ENCODE measurements at regions not wholly inside any gene's neighbourhood (a gene's known extent, or its start where the extent isn't known, plus 50 kb on each side); places are given as distances from the start of the nearest gene placed in this dataset.
"Not testable (repeated sequence)": the region's sequence is repeated elsewhere in the genome, so short reads cannot be mapped to it uniquely, and the experiment has no call there.

GRCh38 chr7:27032839-27033238, 63.0 kb downstream of the HOXA1 start:
- H3K27me3 Mint-ChIP-seq: peaks cover under 1% of the 10 kb centered on the region
- H3K36me3 Mint-ChIP-seq: peaks cover 3% of the 10 kb centered on the region
- no peaks in the 10 kb centered on the region for H3K9me3 Mint-ChIP-seq (ENCODE audit: low read depth)
- no peak overlapping the region for H3K4me3 Mint-ChIP-seq
- H3K4me1 Mint-ChIP-seq (ENCODE audit: low read depth): peaks cover 25% of the 10 kb centered on the region
- peak overlapping the region; percentile 38 for H3K27ac Mint-ChIP-seq

GRCh38 chr7:27031289-27032172, 64.3 kb downstream of the HOXA1 start:
- no peaks in the 10 kb centered on the region for H3K9me3 Mint-ChIP-seq (ENCODE audit: low read depth)
- peaks cover 3% of the 10 kb centered on the region for H3K36me3 Mint-ChIP-seq
- peaks cover 25% of the 10 kb centered on the region for H3K4me1 Mint-ChIP-seq (ENCODE audit: low read depth)
- H3K27me3 Mint-ChIP-seq: no peaks in the 10 kb centered on the region
- peak overlapping the region; percentile 85 for H3K27ac Mint-ChIP-seq
- H3K4me3 Mint-ChIP-seq: peak overlapping the region; percentile 15

GRCh38 chr7:27030393-27031050, 65.3 kb downstream of the HOXA1 start:
- Mint-ChIP-seq H3K4me3 (no peak overlapping the region), H3K27me3 (no peaks in the 10 kb centered on the region), H3K36me3 (peaks cover 3% of the 10 kb centered on the region), H3K4me1 (ENCODE audit: low read depth) (peaks cover 25% of the 10 kb centered on the region), H3K9me3 (ENCODE audit: low read depth) (no peaks in the 10 kb centered on the region), H3K27ac (peak overlapping the region; percentile 77)

GRCh38 chr7:27025270-27025669, 70.5 kb downstream of the HOXA1 start:
- Mint-ChIP-seq H3K4me3 (no peak overlapping the region), H3K27me3 (peaks cover 3% of the 10 kb centered on the region), H3K4me1 (ENCODE audit: low read depth) (no peaks in the 10 kb centered on the region), H3K27ac (no peak overlapping the region), H3K36me3 (no peaks in the 10 kb centered on the region), H3K9me3 (ENCODE audit: low read depth) (no peaks in the 10 kb centered on the region)

- Mint-ChIP-seq H3K36me3 (peaks cover 14% of the 10 kb centered on the region), H3K27ac (no peak overlapping the region), H3K27me3 (peaks cover 9% of the 10 kb centered on the region), H3K4me1 (ENCODE audit: low read depth) (no peaks in the 10 kb centered on the region), H3K4me3 (no peak overlapping the region), H3K9me3 (ENCODE audit: low read depth) (peaks cover 18% of the 10 kb centered on the region)
Measured at GRCh38 chr7:27010068-27010467, 85.7 kb downstream of the HOXA1 start.

- Mint-ChIP-seq H3K36me3 (no peaks in the 10 kb centered on the region), H3K4me1 (ENCODE audit: low read depth) (no peaks in the 10 kb centered on the region), H3K4me3 (no peak overlapping the region), H3K9me3 (ENCODE audit: low read depth) (no peaks in the 10 kb centered on the region), H3K27ac (no peak overlapping the region), H3K27me3 (no peaks in the 10 kb centered on the region)
Measured at GRCh38 chr7:27000496-27000895, 95.3 kb downstream of the HOXA1 start.

GRCh38 chr7:26998284-26998683, 97.5 kb downstream of the HOXA1 start:
- H3K9me3 Mint-ChIP-seq (ENCODE audit: low read depth); H3K27ac Mint-ChIP-seq; H3K4me3 Mint-ChIP-seq; H3K4me1 Mint-ChIP-seq (ENCODE audit: low read depth); H3K27me3 Mint-ChIP-seq; H3K36me3 Mint-ChIP-seq: not testable (repeated sequence)

- H3K36me3 Mint-ChIP-seq: no peaks in the 10 kb centered on the region
- no peaks in the 10 kb centered on the region for H3K4me1 Mint-ChIP-seq (ENCODE audit: low read depth)
- no peaks in the 10 kb centered on the region for H3K27me3 Mint-ChIP-seq
- no peaks in the 10 kb centered on the region for H3K9me3 Mint-ChIP-seq (ENCODE audit: low read depth)
- H3K4me3 Mint-ChIP-seq: no peak overlapping the region
- no peak overlapping the region for H3K27ac Mint-ChIP-seq
Measured at GRCh38 chr7:26995666-26996065, 100.1 kb downstream of the HOXA1 start.

- Mint-ChIP-seq H3K9me3 (ENCODE audit: low read depth) (no peaks in the 10 kb centered on the region), H3K27ac (no peak overlapping the region), H3K36me3 (no peaks in the 10 kb centered on the region), H3K4me1 (ENCODE audit: low read depth) (no peaks in the 10 kb centered on the region), H3K27me3 (no peaks in the 10 kb centered on the region), H3K4me3 (no peak overlapping the region)
Measured at GRCh38 chr7:26993816-26994810, 101.7 kb downstream of the HOXA1 start.

GRCh38 chr7:26992670-26993069, 103.1 kb downstream of the HOXA1 start:
- Mint-ChIP-seq H3K4me3 (no peak overlapping the region), H3K9me3 (ENCODE audit: low read depth) (no peaks in the 10 kb centered on the region), H3K36me3 (no peaks in the 10 kb centered on the region), H3K27me3 (no peaks in the 10 kb centered on the region), H3K4me1 (ENCODE audit: low read depth) (no peaks in the 10 kb centered on the region), H3K27ac (no peak overlapping the region)

GRCh38 chr7:26991796-26992195, 104.0 kb downstream of the HOXA1 start:
- Mint-ChIP-seq H3K4me3 (no peak overlapping the region), H3K27me3 (no peaks in the 10 kb centered on the region), H3K9me3 (ENCODE audit: low read depth) (no peaks in the 10 kb centered on the region)

GRCh38 chr7:26989897-26990670, 105.7 kb downstream of the HOXA1 start:
- H3K4me3 Mint-ChIP-seq: no peak overlapping the region
- no peaks in the 10 kb centered on the region for H3K9me3 Mint-ChIP-seq (ENCODE audit: low read depth)
- H3K27ac Mint-ChIP-seq: no peak overlapping the region
- H3K4me1 Mint-ChIP-seq (ENCODE audit: low read depth): no peaks in the 10 kb centered on the region
- H3K36me3 Mint-ChIP-seq: no peaks in the 10 kb centered on the region
- no peaks in the 10 kb centered on the region for H3K27me3 Mint-ChIP-seq

More at GRCh38 chr7:26991796-26992195, 104.0 kb downstream of the HOXA1 start:
- H3K4me1 Mint-ChIP-seq (ENCODE audit: low read depth): no peaks in the 10 kb centered on the region
- no peak overlapping the region for H3K27ac Mint-ChIP-seq
- no peaks in the 10 kb centered on the region for H3K36me3 Mint-ChIP-seq

GRCh38 chr7:26988836-26989374, 106.9 kb downstream of the HOXA1 start:
- H3K9me3 Mint-ChIP-seq (ENCODE audit: low read depth): no peaks in the 10 kb centered on the region
- H3K4me1 Mint-ChIP-seq (ENCODE audit: low read depth): no peaks in the 10 kb centered on the region
- H3K27me3 Mint-ChIP-seq: no peaks in the 10 kb centered on the region
- H3K27ac Mint-ChIP-seq: no peak overlapping the region
- no peaks in the 10 kb centered on the region for H3K36me3 Mint-ChIP-seq
- H3K4me3 Mint-ChIP-seq: no peak overlapping the region

GRCh38 chr7:26987338-26987737, 108.5 kb downstream of the HOXA1 start:
- Mint-ChIP-seq H3K27ac (no peak overlapping the region), H3K9me3 (ENCODE audit: low read depth) (no peaks in the 10 kb centered on the region)

More at GRCh38 chr7:26987338-26987737, 108.5 kb downstream of the HOXA1 start:
- Mint-ChIP-seq H3K4me3 (no peak overlapping the region), H3K4me1 (ENCODE audit: low read depth) (no peaks in the 10 kb centered on the region), H3K27me3 (peaks cover 2% of the 10 kb centered on the region), H3K36me3 (no peaks in the 10 kb centered on the region)
